CD14-positive monocyte (primary cell): ENCODE measurements at regions not wholly inside any gene's neighbourhood (a gene's known extent, or its start where the extent isn't known, plus 50 kb on each side); places are given as distances from the start of the nearest gene placed in this dataset.

Source experiments
- DNase-seq, 3 donors: peaks; one replicate each; pipeline ENCODE4 v3.0.0-alpha.2; 2011 to 2022
- H2AFZ ChIP-seq: 2 replicates; pipeline ENCODE4 v1.6.0; 2012; ENCODE audit warnings: mild to moderate bottlenecking, low read depth, low read length, inconsistent platforms; ENCODE audit not compliant: insufficient read depth, poor library complexity, severe bottlenecking
- H3K27ac ChIP-seq, 2 donors: 1 replicate in 1 of 2; 2 replicates in 1 of 2; pipeline ENCODE4 v1.5.1; 2012 to 2013; ENCODE audit warnings: low read length in 2 of 2, control low read depth in 1 of 2, inconsistent platforms in 1 of 2, low read depth in 1 of 2, mild to moderate bottlenecking in 1 of 2
- H3K27me3 ChIP-seq, 2 donors: one replicate each; pipeline versions ENCODE4 v1.6.0 to v1.6.1; 2011 to 2013; ENCODE audit warnings: low read length in 2 of 2; ENCODE audit not compliant: control insufficient read depth in 2 of 2, insufficient read depth in 2 of 2
- H3K36me3 ChIP-seq, 2 donors: replicated peaks in 1 of 2; 1 replicate in 1 of 2; 2 replicates in 1 of 2; pipeline versions ENCODE4 v1.5.1 to v1.6.1; 2012 to 2013; ENCODE audit warnings: low read length in 2 of 2, control low read depth in 1 of 2, inconsistent platforms in 1 of 2, mild to moderate bottlenecking in 1 of 2; ENCODE audit not compliant: insufficient read depth in 2 of 2, control insufficient read depth in 1 of 2
- H3K4me1 ChIP-seq, 2 donors: 1 replicate in 1 of 2; 2 replicates in 1 of 2; pipeline versions ENCODE4 v1.5.1 to v1.6.1; 2012 to 2013; ENCODE audit warnings: low read length in 2 of 2, control low read depth in 1 of 2, inconsistent platforms in 1 of 2, mild to moderate bottlenecking in 1 of 2, moderate library complexity in 1 of 2; ENCODE audit not compliant: insufficient read depth in 2 of 2, control insufficient read depth in 1 of 2
- H3K4me2 ChIP-seq: replicated peaks from 2 replicates; pipeline ENCODE3; 2012; ENCODE audit warnings: low read length, moderate library complexity, mild to moderate bottlenecking; ENCODE audit not compliant: poor library complexity, severe bottlenecking; ENCODE audit errors: extremely low read depth
- H3K4me3 ChIP-seq, 3 experiments: fragments of 200-600 bp in 1 of 3; sonication (generic) in 1 of 3; replicated peaks in 1 of 3; 1 replicate in 2 of 3; 2 replicates in 1 of 3; pipeline ENCODE4 v1.5.1; 2011 to 2013; ENCODE audit warnings: low read length in 3 of 3, mild to moderate bottlenecking in 3 of 3, control low read depth in 2 of 3, low read depth in 2 of 3, inconsistent platforms in 1 of 3, moderate library complexity in 1 of 3
- H3K79me2 ChIP-seq: 2 replicates; pipeline ENCODE4 v1.6.0; 2012; ENCODE audit warnings: mild to moderate bottlenecking, control low read depth, inconsistent platforms, low read length, moderate library complexity; ENCODE audit not compliant: insufficient read depth
- H3K9ac ChIP-seq: 2 replicates; pipeline ENCODE4 v1.6.0; 2017; ENCODE audit warnings: low read length, mild to moderate bottlenecking; ENCODE audit not compliant: insufficient read depth, poor library complexity, severe bottlenecking
- H3K9me3 ChIP-seq, 2 donors: replicated peaks in 1 of 2; 1 replicate in 1 of 2; 2 replicates in 1 of 2; pipeline versions ENCODE4 v1.5.1 to v1.6.1; 2012 to 2013; ENCODE audit warnings: low read length in 2 of 2, control low read depth in 1 of 2; ENCODE audit not compliant: control insufficient read depth in 1 of 2, insufficient read depth in 1 of 2
- H4K20me1 ChIP-seq: 2 replicates; pipeline ENCODE4 v1.6.0; 2012; ENCODE audit warnings: mild to moderate bottlenecking, low read length, control low read depth, moderate library complexity; ENCODE audit not compliant: insufficient read depth
- H3K27ac Mint-ChIP-seq, 7 donors: one replicate each; pipeline ENCODE4 v1.8.0; 2020; ENCODE audit warnings: mild to moderate bottlenecking in 7 of 7, mixed read lengths in 7 of 7, moderate library complexity in 6 of 7, inconsistent platforms in 2 of 7
- H3K27me3 Mint-ChIP-seq, 3 donors: one replicate each; pipeline ENCODE4 v1.8.0; 2021 to 2022; ENCODE audit warnings: low read depth in 3 of 3, mild to moderate bottlenecking in 3 of 3, mixed read lengths in 3 of 3, moderate library complexity in 3 of 3, inconsistent platforms in 1 of 3
- H3K36me3 Mint-ChIP-seq, 2 donors: one replicate each; pipeline ENCODE4 v1.8.0; 2020; ENCODE audit warnings: mixed read lengths in 2 of 2, inconsistent platforms in 1 of 2, mild to moderate bottlenecking in 1 of 2
- H3K4me1 Mint-ChIP-seq: one replicate; pipeline ENCODE4 v1.8.0; 2020; ENCODE audit warnings: mild to moderate bottlenecking, mixed read lengths
- H3K4me3 Mint-ChIP-seq, 2 donors: one replicate each; pipeline ENCODE4 v1.8.0; 2020; ENCODE audit warnings: mild to moderate bottlenecking in 2 of 2, mixed read lengths in 2 of 2, moderate library complexity in 1 of 2
- H3K9me3 Mint-ChIP-seq, 7 donors: one replicate each; pipeline ENCODE4 v1.8.0; 2020 to 2022; ENCODE audit warnings: mixed read lengths in 7 of 7, mild to moderate bottlenecking in 6 of 7, moderate library complexity in 6 of 7, inconsistent platforms in 2 of 7
- CTCF ChIP-seq: fragments of 200-600 bp; IDR thresholded peaks from one replicate; pipeline ENCODE4 v1.8.0; 2022; ENCODE audit warnings: antibody characterized with exemption, mild to moderate bottlenecking
- WGBS: methylation state at CpG from one replicate; pipeline ENCODE4 v1.1.5; 2013; ENCODE audit warnings: missing lambda C conversion rate; ENCODE audit not compliant: insufficient coverage; 5-methylcytosine and 5-hydroxymethylcytosine counted together
- intact Hi-C, 2 donors: fragments of 100-400 bp; cut with micrococcal nuclease; formaldehyde crosslinking; loops; one replicate each; pipeline versions ENCODE4 v1.15.0 to v1.15.1; 2023

GRCh38 chr12:24695657-24696329 is 253.1 kb downstream of the BCAT1 start:
- no peak for TF ChIP-seq CTCF
- Mint-ChIP-seq H3K27ac (no peak overlapping the region), H3K4me3 (no peak overlapping the region), H3K9me3 (no peaks in the 10 kb centered on the region), H3K4me1 (peaks cover 2% of the 10 kb centered on the region), H3K27me3 (peaks cover 0 to 2% (median 0%) of the 10 kb centered on the region in 3 donors), H3K36me3 (no peaks in the 10 kb centered on the region)
- no peak overlapping the region for H3K27ac ChIP-seq
- WGBS, result no CpG with 5 or more reads among the region's 3 CpGs
- no peaks in the 10 kb centered on the region for H4K20me1 ChIP-seq
- no peak for DNase-seq
- peak overlapping the region; percentile 1 for H2AFZ ChIP-seq
- no peaks in the 10 kb centered on the region for H3K36me3 ChIP-seq
- H3K4me2 ChIP-seq, result no peak overlapping the region
- H3K9ac ChIP-seq, result no peak overlapping the region
- no peaks in the 10 kb centered on the region for H3K27me3 ChIP-seq
- no peaks in the 10 kb centered on the region for H3K79me2 ChIP-seq
- intact Hi-C loops, result no loop called here
- H3K4me3 ChIP-seq, result no peak overlapping the region
- no peaks in the 10 kb centered on the region for H3K9me3 ChIP-seq
- no peaks in the 10 kb centered on the region for H3K4me1 ChIP-seq

DNA sequence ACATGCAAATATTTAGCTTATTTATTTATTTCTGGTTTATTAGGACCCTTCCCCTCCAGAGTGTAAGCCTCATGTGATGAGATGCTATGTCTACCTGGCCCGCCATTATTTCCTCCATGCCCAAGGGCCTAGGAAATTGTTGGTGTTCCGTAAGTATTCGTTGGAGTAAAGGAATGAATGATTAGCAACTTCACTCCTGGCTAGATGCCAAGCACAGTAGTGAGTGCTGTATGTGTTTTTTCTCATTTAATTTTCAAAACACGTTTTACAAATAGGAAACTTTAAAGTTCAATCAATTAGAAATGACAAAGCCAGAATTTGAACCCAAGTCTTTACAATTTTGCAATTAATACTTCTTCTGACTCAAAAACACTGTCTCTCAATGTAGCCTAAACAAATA is 253.8 kb downstream of the BCAT1 start:
- TF ChIP-seq CTCF, result no peak
- Mint-ChIP-seq H3K27me3 (peaks cover 0 to 2% (median 0%) of the 10 kb centered on the region in 3 donors), H3K36me3 (no peaks in the 10 kb centered on the region), H3K9me3 (no peaks in the 10 kb centered on the region), H3K4me3 (no peak overlapping the region), H3K4me1 (peaks cover 2% of the 10 kb centered on the region), H3K27ac (no peak overlapping the region)
- Histone ChIP-seq H3K79me2 (no peaks in the 10 kb centered on the region), H2AFZ (no peak overlapping the region), H3K4me3 (no peak overlapping the region), H4K20me1 (no peaks in the 10 kb centered on the region), H3K27me3 (no peaks in the 10 kb centered on the region), H3K4me1 (no peaks in the 10 kb centered on the region), H3K36me3 (no peaks in the 10 kb centered on the region), H3K9me3 (no peaks in the 10 kb centered on the region), H3K27ac (no peak overlapping the region), H3K4me2 (no peak overlapping the region), H3K9ac (no peak overlapping the region)
- WGBS, result no CpG with 5 or more reads among the region's 4 CpGs
- intact Hi-C loops, result no loop called here
- no peak for DNase-seq
